ENCODE measurements at regions not wholly inside any gene's neighbourhood (a gene's known extent, or its start where the extent isn't known, plus 50 kb on each side); places are given as distances from the start of the nearest gene placed in this dataset.
"Not testable (repeated sequence)": the region's sequence is repeated elsewhere in the genome, so short reads cannot be mapped to it uniquely, and the experiment has no call there.

DNA sequence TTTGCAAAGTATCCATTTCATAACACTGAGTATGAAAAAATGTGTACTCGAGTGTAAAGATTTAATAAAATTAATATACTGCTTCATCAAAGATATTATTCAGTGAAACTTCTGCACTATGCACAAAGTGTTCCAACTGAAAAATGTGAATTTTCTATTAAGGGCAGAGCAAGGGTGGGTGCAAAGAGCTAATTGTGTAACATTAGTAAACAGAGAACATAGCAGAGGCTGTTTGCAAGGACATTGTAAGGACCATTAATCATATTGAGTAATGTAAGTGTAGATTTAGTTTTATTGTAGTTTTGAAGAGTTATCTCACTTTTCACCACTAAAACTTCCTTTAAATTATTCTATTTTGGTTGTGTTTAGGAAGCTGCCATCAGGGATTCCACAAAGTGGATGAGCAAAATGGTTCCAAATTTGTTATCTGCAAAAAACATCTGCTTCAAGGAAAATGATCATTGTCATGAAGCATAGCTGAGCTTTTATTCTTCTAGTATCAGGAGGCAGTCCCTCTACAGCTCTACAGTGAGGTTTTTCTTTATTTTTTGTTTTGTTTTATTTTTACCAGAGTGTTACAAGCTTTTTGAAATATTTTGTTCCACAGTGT lies 1375.4 kb downstream of the SLITRK1 start:
- DNase-seq: no peak
- intact Hi-C loops (cut with DNase I): no loop called here

GRCh38 chr13:82501834-82502233 lies 1380.4 kb downstream of the SLITRK1 start:
- no peak for DNase-seq
- intact Hi-C loops (cut with DNase I): no loop called here

GRCh38 chr13:82480415-82480814 lies 1401.9 kb downstream of the SLITRK1 start:
- intact Hi-C loops (cut with DNase I): no loop called here

DNA sequence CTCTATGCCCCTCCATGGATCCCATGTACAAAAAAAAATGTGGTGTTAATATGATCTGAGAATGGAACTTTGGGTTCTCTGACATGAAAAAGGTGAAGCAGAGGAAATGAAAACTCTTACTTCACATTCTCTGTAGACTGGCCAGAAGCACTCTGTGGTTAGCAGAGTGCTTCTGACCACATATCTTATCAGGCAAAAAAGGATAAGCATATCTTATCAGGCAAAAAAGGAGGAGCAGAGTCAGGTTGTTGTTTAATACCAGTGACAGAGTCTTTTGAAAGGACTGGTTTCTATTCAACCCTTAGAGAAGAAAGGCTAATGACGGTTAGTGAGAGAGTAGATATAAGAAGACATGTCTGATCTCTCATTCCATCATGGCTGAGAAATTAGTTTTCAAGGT lies 1404.8 kb downstream of the SLITRK1 start:
- DNase-seq: no peak
- intact Hi-C loops (cut with DNase I): no loop called here

More at GRCh38 chr13:82480415-82480814, 1401.9 kb downstream of the SLITRK1 start:
- no peak for DNase-seq

DNA sequence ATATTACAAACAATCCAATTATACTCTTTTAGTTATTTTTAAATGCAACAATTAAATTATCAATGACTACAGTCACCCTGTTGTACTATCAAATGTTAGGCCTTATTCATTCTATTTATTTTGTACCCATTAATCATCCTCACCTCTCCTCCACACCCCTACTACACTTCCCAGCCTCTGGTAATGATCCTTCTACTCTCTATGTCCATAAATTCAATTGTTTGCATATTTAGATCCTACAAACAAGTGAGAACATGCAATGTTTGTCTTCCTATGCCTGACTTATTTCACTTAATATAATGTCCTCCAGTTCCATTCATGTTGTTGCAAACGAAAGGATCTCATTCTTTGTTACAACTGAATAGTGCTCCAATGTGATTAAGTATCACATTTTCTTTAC lies 1414.6 kb downstream of the SLITRK1 start:
- intact Hi-C loops (cut with DNase I): no loop called here
- no peak for DNase-seq

- DNase-seq; intact Hi-C loops (cut with DNase I): not testable (repeated sequence)
Observed at GRCh38 chr13:82459575-82459974, 1422.7 kb downstream of the SLITRK1 start.

GRCh38 chr13:82458169-82458568 lies 1424.1 kb downstream of the SLITRK1 start:
- DNase-seq: peak in 2 of 10 donors; percentile 40 to 62
- intact Hi-C loops (cut with DNase I): no loop called here

DNA sequence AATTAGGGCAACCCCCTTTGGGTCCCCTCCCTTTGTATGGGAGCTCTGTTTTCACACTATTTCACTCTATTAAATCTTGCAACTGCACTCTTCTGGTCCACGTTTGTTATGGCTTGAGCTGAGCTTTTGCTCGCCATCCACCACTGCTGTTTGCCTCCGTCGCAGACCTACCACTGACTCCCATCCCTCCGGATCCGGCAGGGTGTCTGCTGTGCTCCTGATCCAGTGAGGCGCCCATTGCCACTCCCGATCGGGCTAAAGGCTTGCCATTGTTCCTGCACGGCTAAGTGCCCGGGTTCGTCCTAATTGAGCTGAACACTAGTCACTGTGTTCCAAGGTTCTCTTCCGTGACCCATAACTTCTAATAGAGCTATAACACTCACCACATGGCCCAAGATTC lies 1424.7 kb downstream of the SLITRK1 start:
- intact Hi-C loops (cut with DNase I): not testable (repeated sequence)
- DNase-seq: peak in 1 of 10 donors; percentile 52

GRCh38 chr13:82447416-82448077 lies 1434.7 kb downstream of the SLITRK1 start:
- intact Hi-C loops (cut with DNase I): no loop called here
- DNase-seq: no peak

DNA sequence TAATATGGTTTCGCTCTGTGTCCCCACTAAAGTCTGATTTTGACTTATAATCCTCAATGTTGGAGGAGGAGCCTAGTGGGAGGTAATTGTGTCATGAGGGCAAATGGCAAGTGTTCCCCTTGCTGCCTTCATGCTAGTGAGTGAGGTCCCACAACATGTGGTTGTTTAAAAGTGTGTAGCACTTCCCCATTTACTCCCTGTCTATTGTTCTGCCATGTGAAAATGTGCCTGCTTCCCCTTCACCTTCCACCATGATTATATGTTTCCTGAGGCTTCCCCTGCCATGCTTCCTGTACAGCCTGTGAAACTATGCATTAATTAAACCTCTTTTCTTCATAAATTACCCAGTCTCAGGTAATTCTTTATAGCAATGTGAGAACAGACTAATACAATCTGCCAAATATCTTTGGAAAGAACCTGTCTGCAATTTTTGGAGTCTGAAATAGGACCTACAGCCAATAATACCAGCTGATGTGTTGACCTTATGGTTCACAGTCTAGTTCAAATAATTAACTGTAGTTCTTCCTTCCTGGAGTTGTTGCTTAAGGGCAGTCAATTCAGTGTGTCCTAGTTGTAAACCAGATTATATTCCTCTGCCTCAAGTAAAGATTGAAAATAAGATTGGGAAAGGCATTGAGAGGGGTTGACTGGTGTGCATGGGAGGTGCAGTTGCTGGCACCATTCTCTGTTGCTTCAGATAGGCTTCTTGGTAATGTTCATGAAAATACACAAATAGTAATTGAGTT lies 1442.9 kb downstream of the SLITRK1 start:
- DNase-seq: no peak
- intact Hi-C loops (cut with DNase I): no loop called here

DNA sequence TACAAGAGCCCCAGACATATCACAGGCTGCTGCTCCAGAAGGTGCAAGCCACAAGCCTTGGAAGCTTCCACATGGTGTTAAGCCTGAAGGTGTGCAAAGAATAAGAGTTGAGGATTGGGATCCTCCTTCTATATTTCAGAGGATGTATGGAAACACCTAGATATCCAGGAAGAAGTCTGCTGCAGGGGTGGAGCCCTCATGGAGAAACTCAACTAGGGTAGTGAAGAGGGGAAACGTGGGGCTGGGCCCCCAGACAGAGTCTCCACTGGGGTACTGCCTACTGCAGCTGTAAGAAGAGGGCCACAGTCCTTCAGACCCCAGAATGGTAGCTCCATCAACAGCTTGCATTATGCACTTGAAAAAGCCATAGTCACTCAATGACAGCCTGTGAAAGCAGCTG lies 1444.0 kb downstream of the SLITRK1 start:
- DNase-seq: no peak
- intact Hi-C loops (cut with DNase I): no loop called here

- intact Hi-C loops (cut with DNase I): no loop called here
- no peak for DNase-seq
Observed at GRCh38 chr13:82436099-82436585, 1446.1 kb downstream of the SLITRK1 start.

DNA sequence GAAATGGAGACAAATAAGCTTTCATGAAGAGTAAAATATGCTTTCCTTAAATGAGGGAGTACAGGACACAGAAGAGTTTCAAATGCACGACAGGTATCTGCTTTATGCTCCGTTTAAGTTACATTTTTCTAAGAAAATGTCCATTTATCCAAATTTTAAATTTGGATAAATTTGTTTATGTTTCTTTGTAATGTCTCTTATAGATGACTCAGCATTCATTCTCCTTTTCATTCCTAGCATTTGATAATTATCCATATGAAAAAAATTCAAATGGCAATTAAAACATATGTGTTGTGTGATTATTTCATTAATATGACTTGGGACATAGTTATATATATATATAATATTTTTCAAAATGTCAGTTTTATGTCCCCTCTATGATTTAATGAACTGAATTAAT lies 1449.3 kb downstream of the SLITRK1 start:
- DNase-seq: no peak
- intact Hi-C loops (cut with DNase I): no loop called here

- intact Hi-C loops (cut with DNase I): no loop called here
Observed at GRCh38 chr13:82412749-82413148, 1469.5 kb downstream of the SLITRK1 start.

GRCh38 chr13:82407321-82407720 lies 1475.0 kb downstream of the SLITRK1 start:
- no peak for DNase-seq

More at GRCh38 chr13:82412749-82413148, 1469.5 kb downstream of the SLITRK1 start:
- no peak for DNase-seq

DNA sequence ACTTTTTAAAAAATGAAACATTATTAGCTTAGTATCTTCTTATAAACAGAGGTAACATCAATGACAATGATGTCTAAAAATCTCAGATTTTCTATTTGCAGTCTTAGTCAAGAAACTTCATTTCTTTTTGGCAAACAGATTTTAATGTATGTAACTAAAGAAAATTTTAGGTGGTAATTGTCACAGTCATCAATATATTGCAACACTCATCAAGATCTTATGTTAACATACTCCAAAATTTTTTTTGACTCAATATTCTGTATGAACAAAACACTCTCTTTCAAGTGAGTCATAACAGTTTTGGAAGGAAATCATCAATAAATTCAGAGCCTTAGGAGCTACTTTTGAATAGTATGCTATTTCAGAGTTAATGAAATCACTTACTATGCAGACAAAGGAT lies 1507.6 kb downstream of the SLITRK1 start:
- DNase-seq: no peak
- intact Hi-C loops (cut with DNase I): no loop called here

More at GRCh38 chr13:82407321-82407720, 1475.0 kb downstream of the SLITRK1 start:
- intact Hi-C loops (cut with DNase I): no loop called here

GRCh38 chr13:82370316-82370715 lies 1512.0 kb downstream of the SLITRK1 start:
- intact Hi-C loops (cut with DNase I): no loop called here
- no peak for DNase-seq

GRCh38 chr13:82364525-82364924 lies 1517.7 kb downstream of the SLITRK1 start:
- no peak for DNase-seq
- intact Hi-C loops (cut with DNase I): no loop called here

- intact Hi-C loops (cut with DNase I): loop anchor here (10.0 kb wide), 1 partner anchor 797 kb away; no protein-coding TSS in a partner anchor
Observed at GRCh38 chr13:82358284-82358683, 1524.0 kb downstream of the SLITRK1 start.

DNA sequence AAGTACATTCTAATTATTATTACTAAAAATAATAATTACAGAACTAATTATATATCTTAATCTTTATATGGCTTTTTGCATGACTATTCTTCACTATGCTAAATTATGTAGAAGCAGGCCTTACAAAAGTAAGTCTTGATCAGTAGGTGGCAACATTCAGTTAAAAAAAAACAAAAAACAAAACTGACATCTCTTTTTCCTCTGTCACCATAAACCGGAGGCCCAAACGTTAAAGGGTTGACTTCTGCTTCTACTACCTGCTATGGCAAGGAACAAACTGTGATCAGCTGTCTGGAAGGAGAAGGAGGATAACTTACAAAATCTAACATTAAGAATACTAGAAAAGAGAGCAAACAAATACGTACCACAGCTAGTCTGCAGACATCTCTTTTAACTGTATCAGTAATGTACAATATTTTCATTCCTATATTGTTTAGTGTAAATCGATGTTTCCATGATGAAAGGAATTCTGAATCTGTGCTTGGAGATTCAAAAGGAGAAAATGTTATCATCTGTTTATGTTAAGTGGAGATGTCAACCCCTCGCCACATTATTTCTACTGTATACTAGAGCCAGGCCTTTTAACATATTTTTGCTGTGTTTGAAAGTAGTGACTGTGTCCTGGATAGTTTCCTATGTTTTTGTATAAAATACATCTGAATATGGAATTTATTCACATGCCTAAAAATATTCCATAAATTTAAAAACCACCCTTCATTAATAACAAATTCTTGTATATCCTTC lies 1525.4 kb downstream of the SLITRK1 start:
- intact Hi-C loops (cut with DNase I): loop anchor here (10.0 kb wide), 1 partner anchor 798 kb away; no protein-coding TSS in a partner anchor
- DNase-seq: no peak

More at GRCh38 chr13:82358284-82358683, 1524.0 kb downstream of the SLITRK1 start:
- no peak for DNase-seq

Measured in posterior cingulate gyrus (tissue), 11 donors.